ENCODE measurements at regions not wholly inside any gene's neighbourhood (a gene's known extent, or its start where the extent isn't known, plus 50 kb on each side); places are given as distances from the start of the nearest gene placed in this dataset.

GRCh38 chr9:31259824-31260223 is 1124.6 kb upstream of the ACO1 start:
- TF ChIP-seq POLR2A (IDR thresholded peaks at IDR 0.05): no peak
- no peak for TF ChIP-seq CTCF (IDR thresholded peaks at IDR 0.05)

Data from lower leg skin (tissue), 3 donors.